ENCODE measurements at regions not wholly inside any gene's neighbourhood (a gene's known extent, or its start where the extent isn't known, plus 50 kb on each side); places are given as distances from the start of the nearest gene placed in this dataset.
"Not testable (repeated sequence)": the region's sequence is repeated elsewhere in the genome, so short reads cannot be mapped to it uniquely, and the experiment has no call there.

DNA sequence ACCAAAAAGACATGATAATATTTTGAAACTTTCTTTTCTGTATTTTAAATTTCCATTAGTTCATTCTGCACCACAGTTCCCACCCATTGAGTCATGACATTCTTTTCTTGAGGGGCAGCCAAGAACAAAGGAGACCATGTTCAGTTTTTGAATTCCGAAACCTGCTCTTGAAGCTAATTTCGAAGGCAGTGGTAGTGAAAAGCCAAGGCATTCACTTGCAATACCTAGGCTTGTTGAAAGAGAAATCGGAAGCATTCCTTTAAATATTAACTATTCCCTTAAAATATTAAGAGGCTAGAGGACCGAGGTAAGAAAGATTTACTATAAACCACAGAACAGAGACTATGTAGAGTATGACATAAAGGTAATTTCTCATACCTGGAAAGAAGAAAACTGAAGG, 256.3 kb downstream of the ADGRL2 start:
- no peak for DNase-seq (ENCODE audit: low spot score)

DNA sequence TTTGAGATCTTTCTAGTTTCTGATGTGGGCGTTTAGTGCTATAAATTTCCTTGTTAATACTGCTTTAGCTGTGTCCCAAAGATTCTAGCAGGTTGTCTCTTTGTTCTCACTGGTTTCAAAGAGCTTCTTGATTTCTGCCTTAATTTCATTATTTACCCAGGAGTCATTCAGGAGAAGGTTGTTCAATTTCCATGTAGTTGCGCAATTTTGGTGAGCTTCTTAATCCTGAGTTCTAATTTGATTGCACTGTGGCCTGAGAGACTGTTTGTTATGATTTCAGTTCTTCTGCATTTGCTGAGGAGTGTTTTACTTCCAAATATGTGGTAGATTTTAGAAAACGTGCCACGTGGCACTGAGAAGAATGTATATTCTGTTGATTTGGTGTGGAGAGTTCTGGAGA, 254.6 kb downstream of the ADGRL2 start:
- DNase-seq (ENCODE audit: low spot score) = not testable (repeated sequence)

DNA sequence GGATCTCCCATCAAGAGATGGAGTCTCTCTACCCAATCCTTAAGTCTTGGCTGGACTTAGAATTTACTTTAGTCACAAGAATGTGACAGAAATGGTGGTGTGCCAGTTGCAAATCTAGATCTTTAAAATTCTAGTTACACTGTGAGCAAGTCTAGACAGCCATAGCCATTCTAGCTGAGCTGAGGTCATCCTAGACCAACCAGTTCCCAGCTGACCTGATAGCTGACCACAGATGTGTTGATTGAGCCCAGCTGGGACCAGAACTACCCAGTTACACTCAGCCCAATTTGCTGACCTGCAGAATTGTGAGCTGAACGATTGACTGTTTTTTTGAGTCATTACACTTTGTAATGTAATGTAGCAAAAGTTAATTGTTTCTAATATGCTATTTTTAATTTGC, 251.8 kb downstream of the ADGRL2 start:
- DNase-seq (ENCODE audit: low spot score) = no peak

DNA sequence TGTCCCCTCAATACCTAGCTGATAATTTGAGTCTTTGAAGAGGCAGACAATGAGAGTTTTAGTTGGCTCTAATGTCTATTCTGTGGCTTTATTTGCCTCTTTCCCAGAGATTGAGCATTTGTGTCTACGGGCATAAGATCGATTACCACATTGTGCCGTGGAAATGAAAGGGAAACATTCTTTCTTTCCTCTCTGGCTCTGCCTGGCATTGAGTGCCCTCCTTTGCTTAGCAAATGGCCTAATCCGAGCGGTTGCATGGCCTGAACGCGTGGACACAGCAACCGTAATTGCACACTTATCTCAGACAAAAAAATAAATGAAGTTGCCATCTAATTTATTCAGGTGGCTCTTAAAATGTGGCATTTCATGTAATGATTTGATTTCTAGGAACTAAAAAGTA, 247.9 kb downstream of the ADGRL2 start:
- DNase-seq (ENCODE audit: low spot score) = no peak

DNA sequence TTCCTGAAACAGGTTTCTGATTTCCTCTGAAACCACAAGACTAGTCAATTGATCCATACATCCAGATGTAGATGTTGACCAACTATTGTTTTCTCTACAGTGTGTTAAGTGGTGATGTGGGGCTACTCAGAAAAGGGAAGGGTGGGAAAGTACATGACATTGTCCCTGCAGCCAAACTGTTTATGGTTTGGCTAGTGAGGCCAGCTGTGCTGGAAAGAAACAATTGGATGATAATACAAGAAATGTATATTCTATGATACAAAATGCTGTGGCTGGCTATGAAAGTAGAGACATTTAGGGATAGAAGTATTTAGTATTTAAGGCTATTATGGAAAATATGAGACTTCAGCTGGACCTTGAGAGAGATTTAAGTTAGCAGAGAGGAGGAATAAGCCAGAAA, 244.5 kb downstream of the ADGRL2 start:
- no peak for DNase-seq (ENCODE audit: low spot score)

DNA sequence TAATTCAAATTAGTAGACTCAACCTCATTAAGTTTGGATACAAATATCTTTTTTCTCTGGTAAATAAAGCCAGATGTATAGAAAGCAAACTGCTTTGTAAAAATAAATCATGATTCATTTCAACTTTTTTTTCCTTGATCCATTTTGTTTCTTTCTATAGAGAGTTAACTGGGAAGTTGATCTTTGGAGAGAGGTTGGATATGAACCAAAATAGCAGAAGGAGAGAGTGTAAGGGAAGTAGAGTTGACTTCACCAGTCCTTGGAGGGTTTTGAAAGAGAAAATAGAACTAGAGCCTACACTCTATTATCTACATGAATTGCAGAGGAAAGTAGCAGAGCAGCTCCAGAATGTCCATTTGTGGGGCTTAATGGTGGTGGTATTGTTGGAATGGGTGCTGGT, 243.8 kb downstream of the ADGRL2 start:
- no peak for DNase-seq (ENCODE audit: low spot score)

DNA sequence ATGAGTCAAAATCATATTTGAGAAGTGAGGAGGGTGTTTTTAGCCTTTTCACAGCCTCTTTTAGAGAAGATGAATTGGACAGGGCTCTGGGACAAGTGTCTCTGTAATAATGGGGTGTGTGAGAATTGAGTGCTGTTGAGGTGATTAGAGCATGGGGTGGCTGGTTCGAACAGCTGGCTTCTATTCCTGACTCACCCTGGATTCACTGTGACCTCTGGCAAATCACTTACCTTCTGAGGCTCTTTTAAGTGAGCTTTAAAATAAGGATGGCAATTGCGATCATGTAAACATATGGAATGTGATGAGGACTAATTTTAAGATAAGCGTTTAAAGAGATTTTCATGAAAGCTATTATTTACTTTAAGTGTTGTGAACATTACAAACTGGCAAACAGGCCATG, 243.4 kb downstream of the ADGRL2 start:
- no peak for DNase-seq (ENCODE audit: low spot score)

DNA sequence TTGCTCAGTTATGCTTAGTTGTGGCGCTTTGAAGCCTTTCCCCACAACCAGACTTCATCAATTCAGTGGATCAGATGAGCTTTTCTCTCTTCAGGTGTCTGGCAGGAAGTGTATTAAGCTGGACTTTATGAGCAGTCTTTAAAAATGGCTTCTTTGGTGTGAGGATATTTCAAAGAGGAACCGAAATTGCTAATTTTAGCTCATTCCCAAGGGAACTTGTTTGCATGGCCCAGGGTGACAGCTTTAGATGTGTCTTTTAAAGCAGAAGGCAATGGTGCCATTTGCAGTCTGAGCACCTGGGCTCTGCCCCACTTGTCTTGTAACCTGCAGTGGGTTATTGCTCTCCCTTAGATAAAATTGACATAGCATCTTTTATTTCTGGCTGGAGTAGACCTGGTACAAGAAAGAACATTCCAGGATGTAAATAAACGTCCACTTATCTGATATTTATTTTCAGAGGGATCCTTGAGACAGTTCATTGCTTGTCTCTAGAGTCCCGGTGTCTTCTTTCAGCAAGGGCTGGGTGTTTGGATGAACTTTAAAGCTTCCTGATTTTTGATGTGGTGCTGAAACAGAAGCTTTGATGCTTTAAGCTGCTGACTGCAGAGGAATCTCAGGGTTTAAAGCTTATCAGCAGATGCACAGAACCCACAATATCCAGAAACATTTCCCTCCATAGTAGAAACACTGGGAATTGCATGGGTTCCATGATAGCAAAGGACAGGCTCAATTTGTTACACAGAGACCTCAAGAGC, 241.7 kb downstream of the ADGRL2 start:
- no peak for DNase-seq (ENCODE audit: low spot score)

All from putamen (tissue), 1 donor.